H7 (cell line): ENCODE measurements at regions not wholly inside any gene's neighbourhood (a gene's known extent, or its start where the extent isn't known, plus 50 kb on each side); places are given as distances from the start of the nearest gene placed in this dataset.

Source experiments
- DNase-seq: peaks from one replicate; pipeline ENCODE4 v3.0.0; 2012
- H3K27me3 ChIP-seq: 2 replicates; pipeline ENCODE4 v1.6.0; 2011; ENCODE audit warnings: mild to moderate bottlenecking, low read length; ENCODE audit not compliant: control insufficient read depth, insufficient read depth
- H3K36me3 ChIP-seq: replicated peaks from 2 replicates; pipeline ENCODE4 v1.5.1; 2011; ENCODE audit warnings: low read length; ENCODE audit not compliant: control insufficient read depth, insufficient read depth
- H3K4me3 ChIP-seq: 2 replicates; pipeline ENCODE4 v1.5.1; 2011; ENCODE audit warnings: low read depth, mild to moderate bottlenecking, control low read depth, low read length, moderate library complexity; ENCODE audit not compliant: insufficient read depth

DNA sequence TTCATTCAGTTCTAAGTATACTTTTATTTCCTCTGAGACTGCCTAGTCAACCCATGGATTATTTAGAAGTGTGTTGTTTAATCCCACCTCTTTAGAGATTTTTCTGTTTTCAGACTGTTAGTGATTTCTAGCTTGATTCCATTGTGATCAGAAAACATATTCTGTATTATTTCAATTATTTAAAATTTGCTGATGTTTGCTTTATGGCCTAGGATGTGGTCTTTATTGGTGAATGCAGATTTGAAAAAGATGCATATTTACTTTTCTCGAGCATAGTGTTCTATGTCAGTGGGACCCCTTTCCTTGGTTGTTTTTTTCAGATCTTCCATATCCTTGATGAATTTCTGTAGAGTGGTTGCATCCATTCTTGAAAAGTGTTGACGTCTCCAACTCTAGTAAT, 487.2 kb upstream of the HS6ST1 start:
- no peaks in the 10 kb centered on the region for H3K27me3 ChIP-seq
- H3K4me3 ChIP-seq: no peak overlapping the region
- no peak for DNase-seq
- H3K36me3 ChIP-seq: no peaks in the 10 kb centered on the region

DNA sequence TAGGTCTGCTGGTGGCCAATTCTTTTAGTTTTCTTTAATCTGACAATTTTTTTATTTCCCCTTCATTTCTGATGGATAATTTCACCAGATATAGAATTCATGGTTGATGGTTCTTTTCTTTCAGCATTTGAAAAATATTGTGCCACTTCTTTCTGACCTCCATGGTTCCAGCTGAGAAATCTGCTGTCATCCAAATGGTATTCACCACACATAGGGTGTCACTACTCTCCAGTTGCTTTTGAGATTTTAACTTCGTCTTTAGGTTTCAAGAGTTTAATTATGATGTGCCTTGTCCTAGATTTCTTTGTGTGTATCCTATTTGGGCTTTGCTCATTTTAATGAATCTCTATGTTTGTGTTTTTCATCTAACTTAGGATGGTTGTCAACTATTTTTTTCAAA, 488.6 kb upstream of the HS6ST1 start:
- H3K27me3 ChIP-seq: no peaks in the 10 kb centered on the region
- no peak for DNase-seq
- H3K4me3 ChIP-seq: no peak overlapping the region

GRCh38 chr2:128808462-128809258, 490.0 kb upstream of the HS6ST1 start:
- DNase-seq: no peak
- no peaks in the 10 kb centered on the region for H3K36me3 ChIP-seq
- no peak overlapping the region for H3K4me3 ChIP-seq
- no peaks in the 10 kb centered on the region for H3K27me3 ChIP-seq

More for the DNA sequence above, 488.6 kb upstream of the HS6ST1 start:
- no peaks in the 10 kb centered on the region for H3K36me3 ChIP-seq

DNA sequence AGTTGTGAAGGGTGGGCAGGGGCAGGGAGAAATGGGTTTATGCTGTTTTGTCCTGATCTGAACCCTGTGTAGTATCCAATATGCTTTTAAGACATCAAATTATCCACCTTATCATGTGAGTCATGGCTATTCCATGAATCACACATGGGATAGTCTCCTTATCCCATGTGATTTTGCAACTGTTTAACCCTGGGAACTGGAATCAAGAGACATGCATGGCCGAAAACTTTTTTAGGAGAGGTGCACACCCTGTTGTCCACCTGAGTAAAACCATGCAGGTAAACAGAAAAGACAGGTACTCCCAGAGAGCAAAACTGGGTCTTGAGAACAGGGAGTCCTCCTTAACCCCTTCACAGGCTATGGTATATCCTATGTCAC, 490.6 kb upstream of the HS6ST1 start:
- Histone ChIP-seq H3K36me3 (no peaks in the 10 kb centered on the region), H3K4me3 (no peak overlapping the region), H3K27me3 (no peaks in the 10 kb centered on the region)
- DNase-seq: no peak

DNA sequence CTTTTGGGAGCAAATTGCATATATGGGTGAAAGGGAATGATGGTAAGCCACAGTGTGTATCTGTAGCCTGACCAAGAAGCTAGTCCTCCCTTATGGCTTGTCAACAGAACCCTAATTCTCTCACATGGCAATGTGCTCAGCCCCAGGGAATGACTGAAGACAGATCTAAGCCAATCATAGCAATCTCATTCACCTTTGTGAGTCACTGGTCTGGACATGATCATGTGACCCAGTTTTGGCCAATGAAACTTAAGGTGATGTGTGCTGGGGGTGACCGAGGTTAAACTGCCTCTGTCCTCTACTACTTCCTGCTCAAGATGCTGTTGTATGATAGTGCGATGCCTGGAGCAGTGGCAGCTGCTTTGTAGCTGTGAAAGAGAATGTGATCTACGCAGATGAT, 491.2 kb upstream of the HS6ST1 start:
- Histone ChIP-seq H3K4me3 (no peak overlapping the region), H3K36me3 (no peaks in the 10 kb centered on the region), H3K27me3 (no peaks in the 10 kb centered on the region)
- DNase-seq: no peak

- Histone ChIP-seq H3K36me3 (no peaks in the 10 kb centered on the region), H3K4me3 (no peak overlapping the region), H3K27me3 (no peaks in the 10 kb centered on the region)
- DNase-seq: no peak
These were observed 493.7 kb upstream of the HS6ST1 start for GRCh38 chr2:128812183-128812940.

DNA sequence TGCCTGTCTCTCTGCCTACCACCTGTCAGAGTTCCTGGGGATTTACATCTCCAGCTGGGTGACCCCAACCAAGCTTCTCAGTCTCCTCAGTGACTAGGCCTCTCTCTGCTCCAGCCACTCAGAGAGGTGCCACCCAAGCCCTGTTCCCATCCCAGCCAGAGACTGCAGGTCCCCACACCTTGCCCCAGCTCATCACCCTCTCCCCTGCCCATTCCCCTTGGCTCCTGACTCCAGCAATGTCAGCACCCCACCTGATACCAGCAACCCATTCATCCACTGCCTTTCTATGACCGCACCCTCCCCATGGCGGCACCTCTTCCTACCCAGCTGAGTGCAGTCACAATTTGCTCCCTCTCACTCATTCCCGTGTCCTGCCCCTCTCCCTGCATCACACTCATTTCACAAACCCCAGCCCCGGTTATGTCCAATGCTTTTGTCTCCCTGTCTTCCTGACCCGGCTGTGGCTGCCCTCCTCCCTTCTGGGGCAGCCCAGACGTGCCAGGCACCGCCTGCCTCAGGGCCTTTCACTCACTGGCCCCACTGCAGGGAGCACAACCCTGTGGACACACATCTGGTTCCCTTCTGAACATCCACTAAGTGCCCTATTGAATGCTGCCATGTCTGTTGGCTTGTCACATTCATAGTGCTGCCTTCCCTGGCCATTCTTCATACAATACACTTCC, 494.8 kb upstream of the HS6ST1 start:
- Histone ChIP-seq H3K36me3 (no peaks in the 10 kb centered on the region), H3K27me3 (no peaks in the 10 kb centered on the region), H3K4me3 (no peak overlapping the region)
- no peak for DNase-seq

GRCh38 chr2:128815248-128815647, 496.6 kb upstream of the HS6ST1 start:
- Histone ChIP-seq H3K36me3 (no peaks in the 10 kb centered on the region), H3K27me3 (no peaks in the 10 kb centered on the region), H3K4me3 (no peak overlapping the region)
- DNase-seq: no peak

DNA sequence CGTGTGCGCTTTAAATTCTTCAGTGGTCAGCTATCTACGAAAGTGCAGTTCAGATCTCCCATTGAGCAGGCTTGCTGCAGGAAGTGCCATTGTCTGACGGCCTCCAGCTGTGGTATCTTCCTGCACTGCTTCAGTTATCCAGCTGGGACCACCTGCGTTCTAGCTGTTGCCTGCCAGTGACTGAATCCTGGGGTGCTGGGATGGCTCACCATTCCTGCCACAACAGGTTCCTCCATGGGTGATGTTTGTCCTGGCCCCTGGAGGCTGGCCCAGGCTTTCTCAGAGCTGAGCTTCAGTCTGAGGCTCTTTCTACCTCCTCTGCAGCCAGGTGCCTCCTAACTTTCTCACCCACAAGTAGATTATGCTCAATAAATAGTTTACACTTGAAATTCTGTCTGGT, 498.5 kb upstream of the HS6ST1 start:
- Histone ChIP-seq H3K36me3 (no peaks in the 10 kb centered on the region), H3K27me3 (no peaks in the 10 kb centered on the region), H3K4me3 (no peak overlapping the region)
- no peak for DNase-seq

GRCh38 chr2:128817813-128818212, 499.1 kb upstream of the HS6ST1 start:
- Histone ChIP-seq H3K27me3 (no peaks in the 10 kb centered on the region), H3K4me3 (no peak overlapping the region), H3K36me3 (no peaks in the 10 kb centered on the region)
- DNase-seq: no peak

GRCh38 chr2:128818248-128818647, 499.6 kb upstream of the HS6ST1 start:
- no peaks in the 10 kb centered on the region for H3K36me3 ChIP-seq
- no peak for DNase-seq
- no peaks in the 10 kb centered on the region for H3K27me3 ChIP-seq
- H3K4me3 ChIP-seq: no peak overlapping the region

GRCh38 chr2:128818704-128819491, 500.2 kb upstream of the HS6ST1 start:
- Histone ChIP-seq H3K36me3 (no peaks in the 10 kb centered on the region), H3K27me3 (no peaks in the 10 kb centered on the region), H3K4me3 (no peak overlapping the region)
- DNase-seq: no peak

DNA sequence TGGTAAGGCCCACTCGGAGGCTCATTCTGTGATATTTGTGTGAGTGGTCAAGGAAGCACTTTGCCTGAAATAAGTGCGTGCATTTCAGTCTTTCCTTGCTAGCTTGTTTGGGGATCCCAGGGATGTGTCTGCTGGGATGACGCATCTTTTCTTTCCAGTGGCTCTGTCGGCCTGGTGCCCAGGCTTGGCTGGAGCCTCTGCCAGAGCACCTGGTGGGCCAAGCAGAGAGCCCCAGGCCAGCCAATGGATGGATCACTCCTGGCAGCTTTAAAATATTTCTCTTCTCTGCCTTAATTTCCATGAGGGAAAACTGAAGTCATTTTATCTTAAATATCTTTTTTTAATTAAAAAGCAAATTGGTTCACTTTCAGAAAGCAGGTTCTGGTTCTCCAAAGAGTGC, 501.8 kb upstream of the HS6ST1 start:
- no peaks in the 10 kb centered on the region for H3K36me3 ChIP-seq
- no peak for DNase-seq
- H3K4me3 ChIP-seq: no peak overlapping the region
- no peaks in the 10 kb centered on the region for H3K27me3 ChIP-seq

DNA sequence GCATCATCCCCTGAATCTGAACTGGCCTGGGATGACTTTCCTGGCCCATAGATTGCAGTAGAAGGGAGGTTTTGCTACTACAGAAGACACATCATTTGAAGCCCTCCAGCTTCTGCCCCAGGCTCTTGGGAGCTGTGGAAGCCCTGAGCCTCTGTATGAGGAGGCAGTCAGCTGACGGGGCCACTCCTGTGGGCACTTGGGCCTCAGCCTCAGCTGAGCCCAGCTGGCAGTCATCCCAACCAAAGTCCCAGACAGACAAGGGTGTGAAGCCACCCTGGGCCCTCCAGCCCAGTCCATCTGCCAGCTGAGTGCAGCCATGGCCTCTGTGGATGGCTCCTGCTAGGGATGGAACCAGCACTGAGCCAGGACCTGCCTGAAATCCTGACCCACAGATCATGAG, 502.3 kb upstream of the HS6ST1 start:
- no peak overlapping the region for H3K4me3 ChIP-seq
- no peaks in the 10 kb centered on the region for H3K36me3 ChIP-seq
- no peak for DNase-seq
- no peaks in the 10 kb centered on the region for H3K27me3 ChIP-seq
